NCI-H82 (cell line): ENCODE measurements at regions not wholly inside any gene's neighbourhood (a gene's known extent, or its start where the extent isn't known, plus 50 kb on each side); places are given as distances from the start of the nearest gene placed in this dataset.
"Not testable (repeated sequence)": the region's sequence is repeated elsewhere in the genome, so short reads cannot be mapped to it uniquely, and the experiment has no call there.

Experiments used
- DNase-seq: peaks from one replicate; lab custom pipeline; 2025; lab: John Stamatoyannopoulos, UW

DNA sequence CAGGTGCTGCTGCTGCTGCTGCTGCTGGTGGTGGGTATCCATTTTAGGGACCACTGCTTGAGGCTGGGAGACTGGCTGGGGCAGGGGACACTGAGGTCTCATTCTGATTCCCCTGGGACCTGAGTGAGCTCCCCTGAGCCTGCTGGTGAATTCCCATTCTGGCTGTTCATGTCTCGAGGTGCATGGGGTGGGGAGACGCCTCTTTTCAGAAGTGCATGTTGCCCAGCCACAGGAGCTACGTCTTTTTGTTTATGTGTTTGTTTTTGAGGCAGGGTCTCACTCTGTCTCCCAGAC is 133.4 kb downstream of the RHOU start:
- no peak for DNase-seq

DNA sequence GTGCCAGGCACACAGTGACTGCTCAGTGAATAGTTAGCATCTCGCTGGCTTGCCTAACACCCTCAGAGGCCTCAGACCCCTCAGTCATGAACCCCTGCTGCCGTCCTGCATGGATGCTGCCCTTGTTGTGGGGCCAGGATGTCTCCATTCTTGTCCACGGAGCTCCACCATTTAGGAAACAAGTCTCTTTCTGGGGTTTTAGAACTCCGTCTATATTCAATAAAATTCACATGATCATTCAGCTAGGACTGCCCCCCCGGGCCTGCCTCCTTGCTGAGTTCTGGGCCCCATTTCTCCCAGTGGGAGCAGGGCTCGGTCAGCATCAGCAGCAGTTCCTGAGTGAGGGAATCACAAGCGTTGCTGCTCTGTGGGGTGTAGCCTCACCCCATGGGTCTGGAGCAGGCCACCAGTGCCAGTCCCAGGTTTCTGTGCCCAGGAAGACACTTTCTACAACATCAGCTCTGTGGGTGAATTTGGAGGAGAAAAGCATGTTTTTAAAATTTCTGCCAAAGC is 134.1 kb downstream of the RHOU start:
- no peak for DNase-seq

GRCh38 chr1:228870041-228870713 is 134.9 kb downstream of the RHOU start:
- DNase-seq: no peak

DNA sequence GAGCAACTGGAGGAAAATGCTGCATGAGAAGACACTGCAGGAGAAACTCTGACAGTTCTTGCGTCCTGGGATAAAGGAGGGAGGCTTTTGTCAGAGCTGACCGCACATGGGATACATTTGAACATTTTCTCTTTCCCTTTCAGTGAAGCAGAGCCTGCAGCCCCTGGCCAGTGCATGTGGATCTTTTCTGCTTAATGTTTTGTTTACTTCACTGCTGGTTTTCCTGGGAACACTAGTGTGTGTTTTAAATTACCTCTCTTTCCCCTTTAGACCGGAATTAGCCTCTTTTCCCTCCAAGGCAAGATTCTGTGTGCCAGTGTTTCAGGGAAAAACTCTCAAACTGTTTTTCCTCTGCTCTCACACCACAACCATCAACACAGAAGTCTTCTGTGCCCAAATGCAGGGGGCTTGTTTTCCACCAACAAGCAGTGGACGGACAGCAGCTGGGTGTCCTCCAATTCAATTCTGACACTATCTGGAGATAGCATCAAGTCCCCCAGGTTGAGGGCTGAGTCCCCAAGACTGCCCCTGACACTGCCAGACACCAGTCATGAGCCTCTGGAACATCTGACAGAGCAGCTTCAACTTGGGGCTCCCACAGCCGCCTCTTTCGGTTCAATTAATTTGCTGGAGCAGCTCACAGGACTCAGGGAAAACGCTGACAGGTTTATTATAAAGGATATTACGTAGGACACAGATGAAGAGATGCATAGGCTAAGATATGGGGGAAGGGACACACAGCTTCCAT is 136.2 kb downstream of the RHOU start:
- no peak for DNase-seq

DNA sequence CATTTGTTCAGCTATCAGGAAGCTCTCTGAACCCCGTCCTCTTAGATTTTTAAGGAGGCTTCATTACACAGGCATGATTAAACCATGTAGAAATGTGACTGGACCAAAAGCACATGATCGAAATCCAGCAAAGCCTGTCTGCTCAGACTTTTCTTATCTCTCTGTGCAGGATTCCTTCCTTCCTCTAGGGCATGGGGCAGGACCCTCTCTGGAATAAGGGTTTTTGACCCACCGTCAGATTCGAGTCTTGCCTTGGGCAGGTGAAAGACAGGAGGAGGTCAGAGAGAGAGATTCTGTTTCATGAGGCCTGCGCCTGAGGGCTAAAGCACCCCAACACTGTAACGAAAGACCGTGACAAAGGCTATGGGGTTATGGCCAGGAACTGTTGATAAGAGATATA is 136.8 kb downstream of the RHOU start:
- DNase-seq: no peak

GRCh38 chr1:228873709-228874108 is 138.4 kb downstream of the RHOU start:
- no peak for DNase-seq

DNA sequence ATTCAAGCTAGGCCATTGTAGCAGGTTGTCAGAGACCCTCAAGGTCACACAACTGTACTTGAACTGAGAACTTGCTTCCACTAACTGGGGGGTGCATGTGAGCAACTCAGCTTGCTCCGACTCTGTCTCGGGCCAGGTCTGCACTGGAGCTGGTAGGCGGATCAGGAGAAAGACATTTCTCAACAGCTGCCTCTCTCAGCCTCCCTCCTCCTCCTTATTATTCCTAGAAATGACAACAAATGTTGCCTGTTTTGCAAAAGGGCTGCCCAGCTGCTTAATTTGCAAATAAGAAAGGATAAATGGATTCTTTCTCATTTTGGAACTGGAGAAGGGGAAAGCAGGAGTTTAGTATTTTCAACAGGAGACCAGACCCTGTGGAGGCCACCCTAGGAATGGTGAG is 140.5 kb downstream of the RHOU start:
- DNase-seq: no peak

- DNase-seq: no peak
Observed at GRCh38 chr1:228876187-228876586, 140.9 kb downstream of the RHOU start.

GRCh38 chr1:228879164-228879563 is 143.9 kb downstream of the RHOU start:
- no peak for DNase-seq

GRCh38 chr1:228882041-228882770 is 146.9 kb downstream of the RHOU start:
- DNase-seq: no peak

DNA sequence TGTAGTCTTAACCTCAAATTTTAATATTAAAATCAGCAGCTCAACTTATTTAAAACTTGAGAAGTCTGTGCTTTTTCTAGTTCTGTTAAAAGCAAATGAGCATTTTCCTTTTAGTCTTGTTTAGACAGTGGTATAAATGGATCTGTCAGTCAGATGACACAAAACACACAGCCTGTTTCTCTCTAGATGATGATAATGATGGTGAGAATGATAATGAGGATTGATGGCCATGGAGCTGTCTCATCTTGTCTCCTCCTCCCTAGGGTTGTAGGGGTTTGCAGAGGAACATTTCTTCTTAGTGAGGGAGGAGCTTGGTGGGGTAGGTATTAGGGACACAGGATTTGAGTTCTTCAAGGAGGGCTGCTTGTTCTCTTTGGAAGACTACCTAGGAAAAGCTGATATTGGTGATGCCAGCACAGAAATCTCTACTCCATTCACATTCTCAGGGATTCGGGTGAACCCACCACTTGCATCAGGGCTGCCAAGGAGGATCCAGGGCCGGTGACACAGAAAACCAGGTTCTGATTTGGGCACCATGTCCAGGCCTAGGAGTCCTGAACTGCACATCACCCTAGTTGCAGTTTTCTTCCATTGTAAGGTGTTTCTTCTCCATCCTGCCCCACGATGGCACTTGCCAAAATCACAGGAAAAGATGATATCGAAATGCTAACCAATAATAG is 147.6 kb downstream of the RHOU start:
- no peak for DNase-seq

DNA sequence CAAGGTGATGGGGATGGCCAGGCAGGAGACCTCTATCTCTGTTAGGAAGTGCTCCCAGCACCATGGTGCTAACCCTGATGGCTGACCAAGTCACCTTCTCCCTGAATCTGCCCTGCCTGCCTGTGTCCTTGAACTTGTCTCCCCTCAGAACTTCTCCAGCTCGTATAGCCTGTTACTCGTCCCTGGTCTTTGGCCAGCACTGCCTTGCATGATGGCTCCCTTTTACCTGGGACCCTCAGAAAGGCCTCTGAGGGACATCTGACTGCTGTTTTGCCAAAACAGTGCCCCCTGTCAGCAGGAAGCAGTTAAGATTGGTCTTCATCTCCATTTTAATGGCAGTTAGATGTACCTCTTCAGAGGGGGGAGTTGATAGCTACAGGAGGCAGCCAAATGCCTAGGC is 148.3 kb downstream of the RHOU start:
- DNase-seq: no peak

GRCh38 chr1:228884196-228884595 is 148.9 kb downstream of the RHOU start:
- DNase-seq: no peak

DNA sequence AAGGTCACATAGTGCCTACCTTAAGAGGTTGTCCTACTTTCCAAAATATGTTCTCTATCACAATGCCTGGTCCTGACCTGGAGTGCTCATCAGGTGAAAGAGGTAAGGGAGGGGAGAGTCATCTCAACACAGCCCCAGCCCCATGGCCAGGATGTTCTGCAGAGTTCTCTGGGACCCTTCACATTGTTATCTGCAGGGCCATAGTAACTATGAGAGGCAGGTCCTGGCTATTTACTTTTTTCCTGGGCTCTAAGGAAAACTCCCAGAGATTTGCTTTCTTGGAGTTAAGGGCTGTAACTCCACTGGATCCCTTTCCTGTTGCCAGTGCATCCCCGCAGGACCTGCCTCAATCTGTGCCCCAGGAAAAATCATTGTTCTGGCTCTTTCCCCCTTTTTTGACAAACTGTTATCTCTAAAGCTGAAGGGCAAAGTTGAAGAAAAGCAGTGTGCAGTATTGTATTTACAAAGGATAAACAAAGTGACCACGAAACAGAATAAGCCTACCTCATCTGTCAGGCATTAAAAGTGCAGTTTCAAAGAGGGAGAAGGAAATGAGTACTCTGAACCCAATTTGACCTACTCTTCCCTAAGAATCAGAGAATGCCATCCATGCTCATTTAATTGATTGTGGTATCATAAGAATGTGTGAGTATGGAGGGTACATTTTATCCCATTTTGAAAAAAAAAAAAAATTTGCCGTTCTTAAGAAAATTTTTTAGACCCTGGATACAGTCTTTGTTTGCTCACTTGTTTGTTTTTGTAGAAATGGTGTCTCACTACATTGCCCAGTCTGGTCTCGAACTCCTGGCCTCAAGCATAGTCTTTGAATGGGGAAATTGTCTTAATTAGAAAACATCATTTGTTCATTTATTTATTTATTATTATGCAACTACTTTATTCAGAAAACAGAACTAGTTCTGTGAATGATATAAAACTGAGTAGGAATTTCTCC is 149.6 kb downstream of the RHOU start:
- no peak for DNase-seq

GRCh38 chr1:228885845-228886244 is 150.6 kb downstream of the RHOU start:
- DNase-seq: no peak

DNA sequence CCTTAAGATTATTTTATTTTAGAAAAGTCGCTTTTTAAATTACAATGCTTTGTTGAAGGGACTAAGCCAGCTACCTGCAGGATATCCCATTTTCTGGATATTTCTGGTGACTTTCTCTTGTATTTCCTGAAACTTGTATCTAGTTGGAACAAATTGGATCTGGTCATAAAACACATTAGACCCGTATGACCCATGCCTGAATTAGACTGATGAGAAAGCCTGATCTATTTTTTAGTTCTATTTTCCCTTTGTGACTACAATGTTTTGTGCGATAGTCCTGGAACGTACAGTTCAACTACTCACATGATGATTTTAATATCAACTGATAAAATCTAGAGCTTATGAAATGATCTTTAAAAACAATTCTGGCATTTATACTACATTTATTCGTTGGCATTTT is 151.8 kb downstream of the RHOU start:
- no peak for DNase-seq

- DNase-seq: no peak
Observed at GRCh38 chr1:228887960-228888359, 152.7 kb downstream of the RHOU start.

GRCh38 chr1:228889289-228889688 is 154.0 kb downstream of the RHOU start:
- DNase-seq: no peak

DNA sequence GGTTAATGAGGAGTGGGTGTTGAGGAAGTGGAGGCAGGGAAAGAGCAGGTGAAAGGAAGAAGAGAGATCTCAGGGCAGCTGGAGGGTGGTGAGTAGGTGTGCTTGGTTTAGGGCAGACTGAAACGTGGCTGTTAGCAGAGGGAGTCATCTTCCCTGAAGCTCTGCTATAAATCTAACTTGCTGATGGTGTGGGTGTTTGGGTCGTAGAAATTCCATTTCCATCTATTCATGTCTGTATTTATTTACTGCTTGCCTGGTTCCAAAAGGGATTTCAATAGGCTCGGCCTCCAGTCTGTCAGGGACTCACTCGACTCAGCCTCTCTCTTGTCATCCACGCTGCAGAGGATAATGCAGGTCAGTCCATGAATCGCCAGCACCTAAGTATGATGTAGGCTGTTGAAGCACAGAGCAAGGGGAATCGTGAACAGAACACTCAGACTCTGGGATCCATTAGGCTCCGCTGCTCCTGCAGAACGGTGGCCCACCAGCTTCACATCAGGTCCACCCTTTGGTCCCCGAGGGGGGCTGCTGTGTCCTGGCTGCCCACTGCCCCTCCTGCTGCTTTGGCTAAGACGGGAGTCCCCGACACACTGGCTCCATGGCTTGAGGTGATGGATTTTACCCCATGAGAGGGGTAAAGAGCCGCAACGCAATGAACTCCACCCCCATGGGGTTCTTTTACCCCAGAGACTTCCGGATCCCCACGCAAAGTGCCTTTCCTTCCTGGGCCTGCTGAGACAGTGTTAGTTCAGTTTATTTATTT is 156.2 kb downstream of the RHOU start:
- DNase-seq: no peak

- DNase-seq: not testable (repeated sequence)
Observed at GRCh38 chr1:228892200-228892599, 156.9 kb downstream of the RHOU start.
